ENCODE measurements at regions not wholly inside any gene's neighbourhood (a gene's known extent, or its start where the extent isn't known, plus 50 kb on each side); places are given as distances from the start of the nearest gene placed in this dataset.

GRCh38 chr1:214935258-214935657, 147.3 kb upstream of the KCNK2 start:
- TF ChIP-seq CTCF (IDR thresholded peaks at IDR 0.05) (no peak), EP300 (IDR thresholded peaks at IDR 0.05) (no peak), POLR2A (IDR thresholded peaks at IDR 0.05) (no peak), POLR2AphosphoS5 (IDR thresholded peaks at IDR 0.05) (no peak)
- no peak for DNase-seq
- intact Hi-C loops (cut with DNase I; ENCODE audit: low total_unique reads) = no loop called here
- no peak overlapping the region for H3K4me3 ChIP-seq
- no peaks in the 10 kb centered on the region for H3K4me1 ChIP-seq
- H3K36me3 ChIP-seq = no peaks in the 10 kb centered on the region
- H3K27me3 ChIP-seq = no peaks in the 10 kb centered on the region
- no peaks in the 10 kb centered on the region for H3K9me3 ChIP-seq
- no peak overlapping the region for H3K27ac ChIP-seq
- 5 to 39% (median 20%) methylated on average over 1 of the region's 1 CpG for WGBS, 5 donors

GRCh38 chr1:214939180-214939579, 143.4 kb upstream of the KCNK2 start:
- no peak overlapping the region for H3K4me3 ChIP-seq
- H3K27me3 ChIP-seq = no peaks in the 10 kb centered on the region
- no peaks in the 10 kb centered on the region for H3K9me3 ChIP-seq
- intact Hi-C loops (cut with DNase I; ENCODE audit: low total_unique reads) = no loop called here
- TF ChIP-seq CTCF (IDR thresholded peaks at IDR 0.05) (no peak), EP300 (IDR thresholded peaks at IDR 0.05) (no peak), POLR2AphosphoS5 (IDR thresholded peaks at IDR 0.05) (no peak), POLR2A (IDR thresholded peaks at IDR 0.05) (no peak)
- H3K36me3 ChIP-seq = no peaks in the 10 kb centered on the region
- DNase-seq = no peak
- no peak overlapping the region for H3K27ac ChIP-seq
- H3K4me1 ChIP-seq = no peaks in the 10 kb centered on the region

GRCh38 chr1:214941061-214941460, 141.5 kb upstream of the KCNK2 start:
- Histone ChIP-seq H3K27me3 (no peaks in the 10 kb centered on the region), H3K4me1 (no peaks in the 10 kb centered on the region), H3K4me3 (no peak overlapping the region), H3K27ac (no peak overlapping the region), H3K36me3 (no peaks in the 10 kb centered on the region), H3K9me3 (no peaks in the 10 kb centered on the region)
- DNase-seq = no peak
- intact Hi-C loops (cut with DNase I; ENCODE audit: low total_unique reads) = no loop called here
- TF ChIP-seq POLR2AphosphoS5 (IDR thresholded peaks at IDR 0.05) = no peak
- no peak for TF ChIP-seq CTCF (IDR thresholded peaks at IDR 0.05)
- no peak for TF ChIP-seq POLR2A (IDR thresholded peaks at IDR 0.05)
- no peak for TF ChIP-seq EP300 (IDR thresholded peaks at IDR 0.05)

- no peaks in the 10 kb centered on the region for H3K9me3 ChIP-seq
- no peak for TF ChIP-seq EP300 (IDR thresholded peaks at IDR 0.05)
- no peak for TF ChIP-seq POLR2AphosphoS5 (IDR thresholded peaks at IDR 0.05)
- TF ChIP-seq CTCF (IDR thresholded peaks at IDR 0.05) = no peak
- TF ChIP-seq POLR2A (IDR thresholded peaks at IDR 0.05) = no peak
- no peaks in the 10 kb centered on the region for H3K36me3 ChIP-seq
- intact Hi-C loops (cut with DNase I; ENCODE audit: low total_unique reads) = no loop called here
- no peak overlapping the region for H3K27ac ChIP-seq
- no peaks in the 10 kb centered on the region for H3K4me1 ChIP-seq
- 79 to 88% (median 82%) methylated on average over 3 of the region's 3 CpGs for WGBS, 5 donors
- no peaks in the 10 kb centered on the region for H3K27me3 ChIP-seq
- H3K4me3 ChIP-seq = no peak overlapping the region
- no peak for DNase-seq
These were observed 139.5 kb upstream of the KCNK2 start for GRCh38 chr1:214943054-214943453.

GRCh38 chr1:214946615-214947014, 135.9 kb upstream of the KCNK2 start:
- DNase-seq = no peak
- H3K27ac ChIP-seq = no peak overlapping the region
- H3K27me3 ChIP-seq = no peaks in the 10 kb centered on the region
- intact Hi-C loops (cut with DNase I; ENCODE audit: low total_unique reads) = no loop called here
- no peaks in the 10 kb centered on the region for H3K36me3 ChIP-seq
- TF ChIP-seq CTCF (IDR thresholded peaks at IDR 0.05) (no peak), EP300 (IDR thresholded peaks at IDR 0.05) (no peak), POLR2A (IDR thresholded peaks at IDR 0.05) (no peak), POLR2AphosphoS5 (IDR thresholded peaks at IDR 0.05) (no peak)
- no peak overlapping the region for H3K4me3 ChIP-seq
- H3K9me3 ChIP-seq = no peaks in the 10 kb centered on the region
- WGBS, 5 donors = 65 to 70% (median 66%) methylated on average over 1 of the region's 1 CpG
- no peaks in the 10 kb centered on the region for H3K4me1 ChIP-seq
